Fibroblast of skin of left quadriceps (primary cell): ENCODE measurements at regions not wholly inside any gene's neighbourhood (a gene's known extent, or its start where the extent isn't known, plus 50 kb on each side); places are given as distances from the start of the nearest gene placed in this dataset.

Experiments used
- DNase-seq, 2 experiments: peaks; one replicate each; pipeline ENCODE4 v3.0.0-alpha.2; 2013; ENCODE audit warnings: low read depth in 2 of 2

GRCh38 chr13:22422712-22423111 is 751.8 kb downstream of the FGF9 start:
- DNase-seq = no peak

GRCh38 chr13:22423261-22423660 is 752.4 kb downstream of the FGF9 start:
- DNase-seq = no peak

DNA sequence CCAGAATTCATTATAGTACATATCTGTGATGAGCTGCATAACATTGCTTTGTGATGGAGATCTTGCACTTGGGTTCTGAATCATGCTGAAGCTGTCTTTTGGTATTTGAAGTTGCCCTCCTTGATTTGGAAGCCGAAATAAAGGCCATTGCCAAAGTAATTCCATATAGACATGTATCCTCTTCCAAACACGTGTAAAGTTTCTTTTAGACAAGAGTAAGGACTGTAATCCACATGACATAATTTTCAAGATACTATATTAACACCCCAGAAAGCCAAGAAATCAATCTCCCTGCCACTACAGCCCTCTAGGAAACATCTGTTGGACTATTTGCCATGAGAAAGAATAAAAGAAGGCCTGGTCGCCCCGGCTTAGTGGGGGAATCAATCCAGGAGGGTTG is 754.2 kb downstream of the FGF9 start:
- no peak for DNase-seq

- no peak for DNase-seq
These were observed 753.7 kb upstream of the SGCG start for GRCh38 chr13:22427066-22427465.

GRCh38 chr13:22427783-22428182 is 753.0 kb upstream of the SGCG start:
- no peak for DNase-seq

- no peak for DNase-seq
These were observed 752.5 kb upstream of the SGCG start for GRCh38 chr13:22428188-22428828.

DNA sequence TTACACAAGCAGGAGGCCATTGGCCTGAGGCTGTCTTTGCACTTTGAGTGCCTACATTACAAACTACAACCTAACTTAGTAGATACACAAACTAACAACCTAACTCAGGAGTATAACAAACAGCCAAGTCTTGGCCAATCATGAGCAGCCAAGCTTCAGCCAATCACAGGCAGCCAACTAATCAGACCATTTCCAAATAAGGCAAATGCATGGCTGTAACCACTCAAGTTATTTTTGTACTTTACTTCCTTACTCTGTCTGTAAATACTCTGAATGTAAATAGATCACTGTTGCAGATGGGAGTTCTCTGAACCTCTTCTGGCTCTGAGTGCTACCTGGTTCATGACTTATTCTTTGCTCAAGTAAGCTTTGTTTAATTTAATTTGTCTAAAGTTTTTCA is 748.1 kb upstream of the SGCG start:
- DNase-seq = no peak

DNA sequence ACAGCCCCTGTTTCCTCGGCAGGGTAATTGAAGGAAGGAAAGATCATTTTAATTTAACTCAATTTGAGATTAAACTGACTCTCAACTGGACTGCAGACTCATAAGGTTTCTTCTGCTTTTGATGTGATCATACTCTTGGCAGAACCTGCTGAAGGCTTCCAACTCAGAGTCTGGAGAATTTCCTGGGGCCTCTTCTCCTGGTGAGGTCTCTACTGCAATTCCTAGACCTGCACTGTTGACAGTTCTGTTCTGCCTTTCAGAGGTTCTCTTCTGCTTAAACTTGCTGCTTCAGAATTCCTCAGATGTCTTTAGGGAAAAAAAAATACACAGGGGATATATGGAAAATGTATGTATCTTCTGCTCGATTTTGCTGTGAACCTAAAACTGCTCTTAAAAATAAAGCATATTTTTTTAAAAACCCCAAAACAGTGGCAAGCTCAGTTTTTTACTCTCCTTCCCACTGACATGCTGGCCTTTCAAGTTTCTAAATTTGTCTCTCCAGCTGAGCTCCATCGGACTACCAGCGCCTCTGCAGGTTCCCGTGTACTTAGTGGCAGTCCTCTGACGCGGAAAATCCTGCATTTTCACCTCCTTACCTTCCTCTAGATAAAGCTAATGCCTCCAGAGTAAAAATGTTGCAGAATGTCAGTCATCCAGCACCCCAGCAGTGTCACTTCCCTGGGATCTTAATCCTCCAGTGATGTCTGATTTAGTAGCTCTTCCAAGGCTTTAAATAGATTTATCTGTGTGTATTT is 733.5 kb upstream of the SGCG start:
- DNase-seq = no peak

- DNase-seq = no peak
These were observed 731.5 kb upstream of the SGCG start for GRCh38 chr13:22449251-22449650.

- DNase-seq = no peak
These were observed 729.4 kb upstream of the SGCG start for GRCh38 chr13:22451327-22451741.

GRCh38 chr13:22454586-22454985 is 726.2 kb upstream of the SGCG start:
- no peak for DNase-seq

- DNase-seq = no peak
These were observed 725.7 kb upstream of the SGCG start for GRCh38 chr13:22455036-22455435.

DNA sequence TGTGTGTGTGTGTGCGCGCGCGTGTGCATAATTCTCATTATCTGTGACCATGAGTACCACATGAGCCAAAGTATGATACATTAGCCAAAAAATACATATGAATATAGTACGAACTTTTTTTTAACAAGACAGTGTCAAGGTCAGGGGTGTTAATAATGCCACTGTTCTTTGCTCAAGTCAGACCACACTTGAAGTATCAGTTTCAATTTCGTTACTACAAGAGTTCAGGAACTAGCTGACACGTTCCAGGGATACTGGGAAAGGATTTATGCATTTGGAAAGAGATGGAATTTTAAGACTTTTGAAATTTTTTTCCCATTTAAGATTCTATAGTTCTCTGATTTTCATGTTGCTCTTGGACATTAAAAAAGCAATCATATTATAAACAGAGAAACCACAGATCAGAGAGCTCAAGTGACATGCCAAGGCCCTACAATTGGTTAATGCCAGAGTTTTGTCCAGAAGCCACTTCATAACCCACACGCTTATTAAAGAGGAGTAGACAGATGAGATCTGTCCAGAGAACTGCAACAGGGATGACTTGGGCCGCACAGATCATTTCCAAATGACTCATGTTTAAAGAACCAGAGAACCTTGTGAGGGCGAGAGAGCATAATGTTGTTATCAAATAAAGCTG is 718.8 kb upstream of the SGCG start:
- no peak for DNase-seq

DNA sequence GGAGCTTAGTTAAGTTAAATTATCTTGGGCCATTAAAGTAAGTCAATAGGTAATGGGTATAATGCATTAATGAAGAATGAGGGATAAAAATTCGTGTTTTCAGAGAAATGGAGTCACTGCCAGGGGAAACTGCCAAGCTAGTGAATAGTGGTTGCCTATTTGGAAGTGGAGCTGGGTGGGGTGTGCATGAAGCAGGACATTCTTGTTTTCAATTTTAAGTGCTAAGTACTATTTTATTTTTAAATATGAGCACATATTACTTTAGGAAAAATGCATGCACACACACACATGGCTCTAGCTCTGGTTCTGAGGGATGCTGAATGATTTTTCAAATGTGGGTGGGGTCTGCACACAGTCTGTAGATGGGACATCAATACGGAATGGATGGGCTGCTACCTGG is 717.7 kb upstream of the SGCG start:
- DNase-seq = no peak

- no peak for DNase-seq
These were observed 712.7 kb upstream of the SGCG start for GRCh38 chr13:22468045-22468444.

DNA sequence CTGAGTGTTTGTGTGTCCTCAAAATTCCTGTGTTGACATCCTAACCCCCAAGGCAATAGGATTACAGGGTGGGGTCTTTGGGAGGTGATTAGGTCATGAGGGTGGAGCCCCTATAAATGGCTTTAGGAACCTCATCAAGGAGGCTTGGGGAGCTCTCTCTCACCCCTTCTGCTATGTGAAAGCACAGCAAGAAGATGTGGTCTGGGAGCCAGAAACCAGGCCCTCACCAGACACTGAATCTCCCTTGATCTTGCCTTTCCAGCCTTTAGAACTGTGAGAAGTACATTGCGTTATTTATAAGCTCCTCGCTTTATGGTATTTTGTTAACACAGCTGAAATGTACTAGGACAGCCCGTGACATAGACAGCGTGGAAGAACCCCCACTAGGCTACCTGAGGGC is 712.0 kb upstream of the SGCG start:
- DNase-seq = no peak

- DNase-seq = no peak
These were observed 711.3 kb upstream of the SGCG start for GRCh38 chr13:22469452-22469851.

DNA sequence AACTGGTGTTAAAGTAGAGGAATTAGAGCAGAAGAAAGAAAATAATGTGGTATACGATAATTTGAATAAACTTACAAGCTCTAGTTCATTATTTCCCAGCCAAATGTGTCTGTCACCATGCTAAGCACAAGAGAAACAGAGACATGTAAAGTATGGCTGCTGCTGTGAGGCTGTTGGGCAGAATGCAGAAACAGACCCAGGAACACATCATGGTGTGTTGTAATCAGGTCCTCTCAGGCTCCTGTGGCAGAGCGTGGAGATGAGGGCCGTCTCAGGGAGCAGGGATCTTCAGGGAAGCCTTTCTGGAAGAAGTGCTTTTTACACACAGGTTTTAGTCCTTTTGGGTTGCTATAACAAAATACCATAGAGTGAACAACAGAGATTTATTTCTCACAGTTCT is 710.7 kb upstream of the SGCG start:
- no peak for DNase-seq

- DNase-seq = no peak
These were observed 698.2 kb upstream of the SGCG start for GRCh38 chr13:22482496-22483000.

GRCh38 chr13:22483276-22483675 is 697.5 kb upstream of the SGCG start:
- no peak for DNase-seq

- DNase-seq = no peak
These were observed 694.3 kb upstream of the SGCG start for GRCh38 chr13:22486490-22486889.

GRCh38 chr13:22487932-22488331 is 692.8 kb upstream of the SGCG start:
- DNase-seq = no peak

GRCh38 chr13:22489771-22490170 is 691.0 kb upstream of the SGCG start:
- no peak for DNase-seq
